ENCODE measurements at regions not wholly inside any gene's neighbourhood (a gene's known extent, or its start where the extent isn't known, plus 50 kb on each side); places are given as distances from the start of the nearest gene placed in this dataset.

DNA sequence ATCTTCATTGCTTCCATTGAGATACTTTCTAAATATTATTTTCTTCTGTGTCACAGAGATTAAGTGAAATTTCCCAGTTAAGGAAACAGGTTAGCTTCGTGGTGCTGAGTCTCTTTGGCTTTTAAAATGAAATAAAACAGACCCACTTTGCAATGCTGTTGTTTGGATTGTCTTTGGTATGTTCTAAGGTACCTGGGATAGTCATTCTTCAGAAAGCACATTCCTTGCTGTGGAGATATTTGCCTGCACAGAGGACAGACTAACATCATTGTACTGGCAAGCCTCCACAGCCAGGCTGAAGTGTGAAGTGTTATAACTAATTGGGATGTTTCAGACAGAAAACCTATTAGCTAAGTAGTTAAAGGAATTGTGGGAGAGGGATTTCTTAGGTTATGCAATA lies 148.8 kb upstream of the EPHA7 start:
- Mint-ChIP-seq H3K9me3 (peaks cover 6% of the 10 kb centered on the region), H3K36me3 (no peaks in the 10 kb centered on the region), H3K4me1 (no peaks in the 10 kb centered on the region), H3K4me3 (no peak overlapping the region), H3K27ac (no peak overlapping the region)
- DNase-seq (ENCODE audit: low spot score in 2 of 2) (no peak), ATAC-seq (no peak)

DNA sequence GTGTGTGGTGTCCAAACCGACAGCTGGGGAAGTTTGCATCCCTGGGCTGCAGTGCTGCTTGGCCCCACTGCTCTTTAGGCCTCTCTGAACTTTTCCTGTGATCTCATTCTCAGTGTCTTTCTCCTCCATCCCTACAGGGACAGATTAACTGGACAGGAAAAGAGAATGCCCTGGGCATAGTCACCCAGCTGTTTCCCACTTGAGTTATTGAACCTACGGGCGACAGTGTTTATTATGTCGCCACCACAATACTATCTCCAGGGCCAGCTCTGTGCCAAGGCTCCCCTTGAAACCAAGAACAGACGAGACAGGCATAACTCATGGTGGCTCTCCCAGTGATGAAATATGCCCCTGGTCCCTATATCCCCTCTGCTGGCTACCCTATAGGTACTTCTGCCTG lies 147.8 kb upstream of the EPHA7 start:
- Mint-ChIP-seq H3K27ac (no peak overlapping the region), H3K4me1 (no peaks in the 10 kb centered on the region), H3K4me3 (no peak overlapping the region), H3K9me3 (peaks cover 6% of the 10 kb centered on the region), H3K36me3 (no peaks in the 10 kb centered on the region)
- no peak for ATAC-seq
- no peak for DNase-seq (ENCODE audit: low spot score in 2 of 2)

DNA sequence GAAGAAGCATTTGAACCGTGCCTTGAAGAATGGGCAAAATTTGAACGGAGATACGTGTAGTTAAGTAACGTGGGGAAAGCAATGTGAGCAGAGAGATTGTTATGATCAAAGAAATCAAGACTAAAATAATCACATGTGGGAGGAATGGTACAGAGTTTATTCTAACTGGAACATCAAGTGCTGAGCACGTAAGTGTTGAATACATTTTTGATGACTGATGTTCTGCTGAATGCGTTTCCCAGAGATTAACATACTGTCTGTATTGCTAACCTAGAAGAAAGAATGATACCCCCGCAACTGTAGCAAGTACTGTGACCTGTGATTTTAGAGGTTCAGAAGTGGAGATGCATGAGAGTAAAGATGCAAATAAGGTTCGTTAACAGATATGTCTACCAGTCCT lies 146.9 kb upstream of the EPHA7 start:
- Mint-ChIP-seq H3K27ac (no peak overlapping the region), H3K9me3 (peaks cover 4% of the 10 kb centered on the region), H3K4me3 (no peak overlapping the region), H3K4me1 (no peaks in the 10 kb centered on the region), H3K36me3 (no peaks in the 10 kb centered on the region)
- DNase-seq (ENCODE audit: low spot score in 2 of 2), result no peak
- no peak for ATAC-seq

DNA sequence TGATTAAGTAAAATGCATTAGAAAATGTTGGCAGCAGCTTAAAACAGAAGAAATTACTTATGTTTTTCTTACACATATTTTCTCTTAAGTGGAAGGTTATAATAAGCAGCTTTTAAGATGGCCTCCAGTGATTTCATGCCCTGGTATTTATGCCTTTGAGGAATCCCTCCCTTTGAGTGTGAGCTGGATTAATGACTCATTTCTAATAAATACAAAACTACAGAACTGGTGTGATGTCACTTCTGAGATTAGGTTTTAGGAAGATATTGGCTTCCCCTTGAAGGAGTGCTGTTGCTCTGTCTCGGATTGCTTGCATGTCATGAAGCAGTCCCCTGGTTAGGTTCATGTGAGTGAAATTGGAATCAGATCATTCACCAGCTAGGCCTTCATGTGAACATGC lies 143.2 kb upstream of the EPHA7 start:
- Mint-ChIP-seq H3K4me1 (no peaks in the 10 kb centered on the region), H3K4me3 (no peak overlapping the region), H3K9me3 (peaks cover 4% of the 10 kb centered on the region), H3K36me3 (no peaks in the 10 kb centered on the region), H3K27ac (no peak overlapping the region)
- DNase-seq (ENCODE audit: low spot score in 2 of 2) (no peak), ATAC-seq (no peak)

DNA sequence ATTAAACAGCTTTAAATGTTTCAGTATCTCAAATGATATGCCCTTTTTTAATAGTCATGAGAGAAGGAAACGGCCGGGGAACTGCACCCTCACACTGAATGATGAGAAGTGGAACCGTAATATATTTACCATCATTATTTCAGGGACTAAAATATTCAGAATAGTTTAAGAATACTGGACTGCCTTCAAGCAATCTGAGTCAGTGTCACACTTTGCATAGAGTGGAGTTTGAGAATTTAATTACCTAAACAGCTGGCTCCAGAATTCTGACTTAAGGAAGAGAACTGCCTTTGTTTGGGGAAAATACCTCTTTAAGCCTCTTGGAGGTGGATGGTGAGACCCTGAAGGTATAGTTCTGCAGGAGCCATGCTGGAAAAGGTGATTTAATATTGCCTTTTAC lies 135.9 kb upstream of the EPHA7 start:
- no peak overlapping the region for H3K4me3 Mint-ChIP-seq
- peaks cover 9% of the 10 kb centered on the region for H3K9me3 Mint-ChIP-seq
- no peaks in the 10 kb centered on the region for H3K4me1 Mint-ChIP-seq
- no peaks in the 10 kb centered on the region for H3K36me3 Mint-ChIP-seq
- no peak for ATAC-seq
- DNase-seq (ENCODE audit: low spot score in 2 of 2), result no peak
- no peak overlapping the region for H3K27ac Mint-ChIP-seq

DNA sequence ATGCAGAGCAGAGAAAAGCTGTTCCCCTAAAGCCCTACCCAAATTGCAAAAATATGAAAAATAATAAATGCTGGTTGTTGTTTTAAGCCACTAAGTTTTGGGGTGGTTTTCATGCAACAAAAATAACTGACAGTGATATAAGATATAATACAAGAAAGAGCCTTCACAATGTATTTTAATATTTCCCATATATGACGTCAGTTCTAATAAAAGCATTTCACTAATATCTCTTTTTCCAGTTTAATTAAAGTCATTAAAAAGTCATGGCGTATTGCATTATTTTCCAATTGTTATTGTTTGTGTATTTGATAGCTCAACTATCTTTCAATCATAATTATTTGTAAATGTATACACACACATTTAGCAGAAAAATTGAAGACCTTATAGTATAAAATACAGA lies 134.7 kb upstream of the EPHA7 start:
- Mint-ChIP-seq H3K4me3 (no peak overlapping the region), H3K36me3 (no peaks in the 10 kb centered on the region), H3K27ac (no peak overlapping the region), H3K4me1 (no peaks in the 10 kb centered on the region), H3K9me3 (peaks cover 5% of the 10 kb centered on the region)
- DNase-seq (ENCODE audit: low spot score in 2 of 2) (no peak), ATAC-seq (no peak)

DNA sequence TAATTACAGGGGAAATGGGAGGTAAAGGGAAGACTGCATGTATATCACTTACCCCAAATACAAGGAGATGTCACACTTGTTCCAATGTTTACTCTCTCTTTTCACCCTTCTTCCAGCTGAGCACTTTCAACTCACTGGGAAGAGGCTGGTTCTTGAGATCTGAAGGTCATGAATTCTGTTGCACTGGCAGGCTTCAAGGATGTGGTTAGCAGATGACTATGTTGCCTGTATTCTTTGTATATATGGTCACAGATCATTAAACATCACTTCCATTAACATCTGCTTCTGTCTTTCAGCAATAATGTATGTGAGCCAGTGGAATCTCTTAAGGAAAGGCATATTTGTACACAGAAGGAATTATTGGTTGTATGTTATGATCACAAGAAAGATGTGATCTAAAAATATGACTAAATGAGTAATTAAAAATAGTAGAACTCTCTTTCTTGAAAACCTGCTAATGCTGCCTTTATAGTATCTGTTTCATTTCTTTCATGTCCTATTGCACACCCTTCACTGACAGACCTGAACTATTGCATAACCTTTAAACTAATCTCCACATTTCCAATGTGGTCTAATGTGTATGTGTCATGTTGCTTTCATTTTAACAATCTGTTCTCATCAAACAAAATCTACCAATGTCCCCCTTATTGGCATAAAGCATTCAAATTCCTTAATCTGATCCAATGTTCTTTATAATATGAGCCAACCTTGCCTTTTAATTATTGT lies 131.4 kb upstream of the EPHA7 start:
- H3K4me1 Mint-ChIP-seq, result no peaks in the 10 kb centered on the region
- DNase-seq (ENCODE audit: low spot score in 2 of 2) (no peak), ATAC-seq (no peak)
- no peak overlapping the region for H3K4me3 Mint-ChIP-seq
- H3K9me3 Mint-ChIP-seq, result peaks cover 5% of the 10 kb centered on the region
- H3K36me3 Mint-ChIP-seq, result no peaks in the 10 kb centered on the region
- no peak overlapping the region for H3K27ac Mint-ChIP-seq

DNA sequence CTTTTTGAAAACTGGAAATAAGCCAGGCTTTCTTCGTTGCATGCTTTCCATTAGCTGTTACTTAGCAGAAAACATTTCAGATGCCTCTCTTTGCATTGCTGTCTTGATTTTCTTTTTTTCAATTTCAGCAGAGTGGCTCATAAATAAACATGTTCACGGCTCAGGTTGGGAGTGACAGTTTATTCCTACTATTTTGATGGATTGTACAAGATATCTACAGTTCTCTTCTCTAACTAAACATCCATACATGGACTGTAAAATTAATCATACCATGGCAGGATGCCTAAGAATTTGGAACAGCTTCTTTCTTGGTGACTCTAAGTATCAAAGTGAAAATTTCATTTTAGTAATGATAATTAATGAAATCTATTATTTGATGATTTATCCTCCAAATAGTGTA lies 130.5 kb upstream of the EPHA7 start:
- Mint-ChIP-seq H3K27ac (no peak overlapping the region), H3K9me3 (peaks cover 6% of the 10 kb centered on the region), H3K36me3 (no peaks in the 10 kb centered on the region), H3K4me1 (no peaks in the 10 kb centered on the region), H3K4me3 (no peak overlapping the region)
- no peak for ATAC-seq
- no peak for DNase-seq (ENCODE audit: low spot score in 2 of 2)

DNA sequence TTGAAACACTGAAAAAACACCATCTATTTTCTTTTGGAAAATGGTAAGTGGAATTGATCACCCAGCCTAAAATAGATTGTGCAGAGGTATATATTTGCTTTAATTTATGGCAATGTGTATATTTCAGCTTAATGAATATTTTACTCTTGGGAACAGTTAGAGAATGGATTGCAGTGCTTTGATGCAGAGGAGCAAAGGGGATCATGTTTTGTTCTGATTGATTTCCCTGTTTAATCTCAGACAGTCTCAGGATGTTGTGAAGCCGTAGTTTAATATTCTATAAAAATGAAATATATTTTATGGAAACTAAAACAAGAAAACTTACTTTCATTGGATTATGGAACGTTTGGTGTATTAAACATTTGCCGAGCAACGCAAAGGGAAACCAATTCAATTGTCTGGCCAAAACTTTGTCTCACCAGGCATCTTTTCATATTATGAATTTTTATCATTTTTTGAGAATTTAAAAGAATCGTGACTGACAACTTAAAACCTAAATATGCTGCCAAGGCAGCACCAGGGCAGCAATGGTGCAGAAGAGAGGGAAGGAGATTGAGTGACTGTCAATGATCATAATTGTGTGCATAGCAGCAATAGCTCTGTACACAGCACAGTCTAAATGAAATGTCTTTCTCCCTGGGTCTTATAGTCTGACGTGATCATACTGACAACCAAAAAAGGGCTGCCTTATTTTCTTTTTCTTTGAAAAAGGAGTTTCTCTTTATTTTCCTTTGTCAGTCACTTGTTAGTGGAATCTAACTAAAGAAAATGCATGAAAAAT lies 105.5 kb upstream of the EPHA7 start:
- no peaks in the 10 kb centered on the region for H3K4me1 Mint-ChIP-seq
- no peak for ATAC-seq
- no peaks in the 10 kb centered on the region for H3K36me3 Mint-ChIP-seq
- peaks cover 6% of the 10 kb centered on the region for H3K9me3 Mint-ChIP-seq
- H3K4me3 Mint-ChIP-seq, result no peak overlapping the region
- H3K27ac Mint-ChIP-seq, result no peak overlapping the region
- no peak for DNase-seq (ENCODE audit: low spot score in 2 of 2)

DNA sequence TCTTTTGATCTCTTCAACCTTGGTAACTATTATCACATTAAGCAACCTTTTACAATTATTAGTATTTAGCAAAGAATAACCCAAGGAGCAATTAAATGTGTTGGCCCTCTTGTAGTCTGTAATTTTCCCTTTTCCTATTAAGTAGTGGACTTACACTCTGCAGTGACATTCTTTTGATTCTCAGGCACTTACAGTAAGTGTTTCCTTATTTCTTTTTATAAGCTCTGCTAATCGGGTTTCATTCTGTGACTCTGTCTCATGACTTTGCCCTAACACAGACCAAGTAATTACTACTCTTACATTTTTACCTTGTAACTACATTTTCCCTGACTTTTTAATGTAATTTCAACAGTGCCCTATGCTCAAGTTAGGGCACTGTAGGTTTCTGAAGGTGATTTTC lies 104.0 kb upstream of the EPHA7 start:
- peaks cover 10% of the 10 kb centered on the region for H3K9me3 Mint-ChIP-seq
- DNase-seq (ENCODE audit: low spot score in 2 of 2) (no peak), ATAC-seq (no peak)
- no peaks in the 10 kb centered on the region for H3K36me3 Mint-ChIP-seq
- no peaks in the 10 kb centered on the region for H3K4me1 Mint-ChIP-seq
- H3K4me3 Mint-ChIP-seq, result no peak overlapping the region
- no peak overlapping the region for H3K27ac Mint-ChIP-seq

DNA sequence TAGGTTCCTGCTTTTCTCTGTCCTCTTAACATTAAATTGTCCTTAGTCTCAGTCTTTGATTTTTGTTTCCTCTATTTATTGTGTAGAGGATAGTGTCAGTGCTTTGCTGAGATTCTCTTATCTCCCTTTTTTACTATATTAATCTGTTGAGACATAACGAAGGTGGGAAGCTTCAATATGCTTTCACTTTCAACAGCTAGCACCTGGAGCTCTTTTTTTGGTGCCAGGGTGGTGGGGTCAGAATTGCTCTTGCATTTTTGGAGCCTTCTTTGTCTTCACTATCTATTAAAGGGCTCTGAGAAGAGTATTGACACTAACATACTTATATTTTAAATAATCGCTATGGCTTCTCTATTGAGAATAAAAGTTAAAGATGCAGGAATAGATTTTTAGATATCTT lies 97.1 kb upstream of the EPHA7 start:
- DNase-seq (ENCODE audit: low spot score in 2 of 2), result no peak
- no peak for ATAC-seq
- no peak overlapping the region for H3K4me3 Mint-ChIP-seq
- H3K27ac Mint-ChIP-seq, result no peak overlapping the region
- no peaks in the 10 kb centered on the region for H3K36me3 Mint-ChIP-seq
- H3K4me1 Mint-ChIP-seq, result no peaks in the 10 kb centered on the region
- H3K9me3 Mint-ChIP-seq, result peaks cover 24% of the 10 kb centered on the region

DNA sequence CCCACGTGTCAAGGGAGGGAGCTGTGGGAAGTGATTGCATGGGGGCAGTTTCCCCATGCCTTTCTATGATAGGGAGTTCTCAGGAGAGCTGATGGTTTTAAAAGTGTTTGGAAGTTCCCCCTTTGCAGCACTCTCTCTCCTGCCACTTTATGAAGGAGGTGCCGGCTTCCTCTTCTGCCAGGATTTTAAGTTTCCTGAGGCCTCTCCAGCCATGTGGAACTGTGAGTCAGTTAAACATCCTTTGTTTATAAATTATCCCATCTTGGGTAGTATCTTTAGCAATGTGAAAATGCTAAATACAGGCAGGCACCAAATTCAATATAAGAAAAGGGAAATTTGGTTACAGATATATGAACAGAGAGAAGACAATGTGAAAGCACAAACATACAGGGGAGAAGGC lies 96.4 kb upstream of the EPHA7 start:
- no peak overlapping the region for H3K4me3 Mint-ChIP-seq
- H3K4me1 Mint-ChIP-seq, result no peaks in the 10 kb centered on the region
- DNase-seq (ENCODE audit: low spot score in 2 of 2) (no peak), ATAC-seq (no peak)
- no peak overlapping the region for H3K27ac Mint-ChIP-seq
- no peaks in the 10 kb centered on the region for H3K36me3 Mint-ChIP-seq
- peaks cover 24% of the 10 kb centered on the region for H3K9me3 Mint-ChIP-seq

DNA sequence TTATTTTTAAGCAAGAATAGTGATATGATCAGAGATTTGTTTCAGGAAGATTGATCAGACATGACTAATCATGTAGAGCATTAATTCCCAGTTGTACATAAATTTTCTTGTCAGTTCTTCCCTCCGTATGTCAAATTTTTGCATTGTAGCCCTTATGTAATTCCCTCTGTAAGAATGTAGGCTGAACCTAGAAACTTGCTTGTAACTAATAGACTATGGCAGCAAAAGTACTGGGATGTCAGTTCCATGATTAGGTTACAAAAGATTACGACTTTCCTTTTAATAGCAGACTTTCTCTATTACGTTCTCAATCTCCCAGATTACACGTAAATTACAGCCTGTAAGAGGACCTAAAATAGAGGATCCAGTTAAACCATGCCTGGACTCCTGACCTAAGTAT lies 79.4 kb upstream of the EPHA7 start:
- Mint-ChIP-seq H3K27ac (no peak overlapping the region), H3K9me3 (peaks cover 7% of the 10 kb centered on the region), H3K36me3 (no peaks in the 10 kb centered on the region), H3K4me3 (no peak overlapping the region), H3K4me1 (no peaks in the 10 kb centered on the region)
- ATAC-seq, result no peak
- DNase-seq (ENCODE audit: low spot score in 2 of 2), result no peak

DNA sequence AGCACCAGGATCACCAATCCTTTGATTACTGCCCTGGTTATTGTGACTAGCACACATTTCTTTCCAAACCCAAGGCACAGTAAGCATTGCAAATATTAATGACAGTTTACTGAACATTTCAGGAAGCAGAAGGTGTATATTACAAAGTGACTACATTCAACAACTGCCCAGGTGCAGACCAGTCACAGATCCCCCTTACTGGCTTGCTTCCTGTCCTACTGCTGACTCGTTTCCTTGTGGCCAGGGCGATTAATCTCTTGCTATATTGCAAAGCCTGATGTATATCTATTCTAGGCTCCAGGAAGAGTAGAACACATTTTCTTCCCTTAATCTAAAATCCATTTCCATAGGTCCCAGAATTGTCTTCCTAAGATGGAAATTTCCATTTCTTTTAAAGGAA lies 77.2 kb upstream of the EPHA7 start:
- peaks cover 4% of the 10 kb centered on the region for H3K9me3 Mint-ChIP-seq
- DNase-seq (ENCODE audit: low spot score in 2 of 2) (no peak), ATAC-seq (no peak)
- no peak overlapping the region for H3K27ac Mint-ChIP-seq
- no peaks in the 10 kb centered on the region for H3K36me3 Mint-ChIP-seq
- no peak overlapping the region for H3K4me3 Mint-ChIP-seq
- H3K4me1 Mint-ChIP-seq, result no peaks in the 10 kb centered on the region

DNA sequence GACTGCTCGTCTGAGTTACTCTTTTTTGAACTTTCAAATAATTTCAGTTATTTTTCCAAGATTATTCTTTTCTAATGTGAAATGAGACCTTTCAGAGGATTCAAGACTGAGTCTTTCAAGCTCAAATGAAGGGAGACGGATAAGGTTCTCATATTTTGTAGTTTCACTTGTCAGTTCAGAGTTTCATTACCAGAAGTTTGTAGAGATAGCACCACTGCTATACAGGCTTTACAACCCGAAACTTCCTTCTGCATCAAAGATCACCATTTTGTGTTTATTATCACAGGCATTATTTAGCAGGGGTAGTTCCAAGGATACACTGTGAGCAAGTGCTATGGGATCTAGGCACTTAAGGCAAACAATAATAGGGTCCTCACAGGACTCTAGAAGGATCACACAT lies 74.7 kb upstream of the EPHA7 start:
- H3K4me1 Mint-ChIP-seq, result no peaks in the 10 kb centered on the region

DNA sequence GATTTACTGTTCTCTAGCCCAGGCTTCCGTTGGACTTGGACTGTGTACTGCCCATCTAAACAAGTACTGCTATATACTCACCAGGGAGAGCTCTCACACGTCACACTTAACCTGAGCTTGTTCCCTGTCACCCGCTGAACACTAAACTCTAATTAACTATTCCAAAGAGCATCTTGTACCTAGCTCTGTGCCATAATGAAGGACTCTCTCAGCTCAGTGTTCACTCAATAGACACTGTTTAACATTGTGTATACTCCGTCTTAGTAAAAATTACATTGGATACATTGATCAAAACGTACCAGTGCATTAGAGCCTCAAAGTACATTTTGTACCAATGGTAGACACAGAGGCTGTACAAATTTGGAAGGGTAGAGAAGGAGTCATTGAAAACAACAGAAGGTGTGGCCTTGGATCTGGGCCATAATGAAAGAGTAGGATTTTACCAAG lies 55.4 kb upstream of the EPHA7 start:
- H3K36me3 Mint-ChIP-seq, result no peaks in the 10 kb centered on the region
- ATAC-seq (no peak), DNase-seq (ENCODE audit: low spot score in 2 of 2) (no peak)
- H3K27ac Mint-ChIP-seq, result no peak overlapping the region
- H3K4me1 Mint-ChIP-seq, result no peaks in the 10 kb centered on the region
- H3K9me3 Mint-ChIP-seq, result peaks cover 9% of the 10 kb centered on the region
- no peak overlapping the region for H3K4me3 Mint-ChIP-seq

More for the DNA sequence above, 74.7 kb upstream of the EPHA7 start:
- no peak overlapping the region for H3K27ac Mint-ChIP-seq
- no peak for DNase-seq (ENCODE audit: low spot score in 2 of 2)
- no peak overlapping the region for H3K4me3 Mint-ChIP-seq
- no peak for ATAC-seq
- H3K36me3 Mint-ChIP-seq, result no peaks in the 10 kb centered on the region
- H3K9me3 Mint-ChIP-seq, result peaks cover 8% of the 10 kb centered on the region

All from stimulated activated effector memory CD8-positive, alpha-beta T cell treated with anti-CD3 and anti-CD28 coated beads, Interleukin-12 subunit alpha, Interleukin-12 subunit beta, amount 100 ng/mL, for 72 hours (primary cell).